B cell (primary cell): ENCODE measurements at regions not wholly inside any gene's neighbourhood (a gene's known extent, or its start where the extent isn't known, plus 50 kb on each side); places are given as distances from the start of the nearest gene placed in this dataset.

Experiments
- ATAC-seq: fragments of 200-7000 bp; cut with Tn5 transposase; one replicate; pipeline ENCODE4 v1.10.0; 2021; ENCODE audit warnings: low read depth, mild to moderate bottlenecking, moderate number of reproducible peaks, moderate library complexity
- CTCF ChIA-PET: fragments of 350-600 bp; sonication (Branson Sonifier 250); formaldehyde crosslinking; loops from one replicate; lab custom pipeline; 2021; ENCODE audit warnings: antibody characterized with exemption, inconsistent platforms; lab: Charles Lee
- POLR2A ChIA-PET: fragments of 350-600 bp; sonication (Branson Sonifier 250); formaldehyde crosslinking; loops from one replicate; lab custom pipeline; 2021; ENCODE audit warnings: antibody characterized with exemption; lab: Charles Lee
- DNase-seq: peaks from one replicate; pipeline ENCODE4 v3.0.0; 2013
- H2AFZ ChIP-seq: 2 replicates; pipeline ENCODE4 v1.6.1; 2012; ENCODE audit warnings: mild to moderate bottlenecking, low read depth, low read length; ENCODE audit not compliant: insufficient read depth, poor library complexity, severe bottlenecking
- H3K27ac ChIP-seq, 2 donors: 1 replicate in 1 of 2; 2 replicates in 1 of 2; pipeline ENCODE4 v1.5.1; 2012 to 2013; ENCODE audit warnings: low read length in 2 of 2, mild to moderate bottlenecking in 2 of 2, moderate library complexity in 1 of 2
- H3K27me3 ChIP-seq, 4 experiments: fragments of 200-600 bp in 1 of 4; sonication (generic) in 1 of 4; replicated peaks in 1 of 4; 1 replicate in 2 of 4; 2 replicates in 2 of 4; pipeline versions ENCODE4 v1.6.1 to v1.7.0; 2013 to 2016; ENCODE audit warnings: low read length in 3 of 4, mild to moderate bottlenecking in 2 of 4, mixed read lengths in 1 of 4, moderate library complexity in 1 of 4; ENCODE audit not compliant: insufficient read depth in 4 of 4, control insufficient read depth in 3 of 4; ENCODE audit errors: control extremely low read depth in 1 of 4
- H3K36me3 ChIP-seq, 2 experiments: replicated peaks in 1 of 2; 1 replicate in 1 of 2; 2 replicates in 1 of 2; pipeline versions ENCODE4 v1.6.1 to v1.7.1; 2013; ENCODE audit warnings: low read length in 1 of 2; ENCODE audit not compliant: insufficient read depth in 2 of 2, control insufficient read depth in 1 of 2; ENCODE audit errors: control extremely low read depth in 1 of 2, extremely low read depth in 1 of 2
- H3K4me1 ChIP-seq, 2 donors: fragments of 200-600 bp in 1 of 2; sonication (generic) in 1 of 2; 1 replicate in 1 of 2; 2 replicates in 1 of 2; pipeline versions ENCODE4 v1.5.1 to v1.6.1; 2013 to 2017; ENCODE audit warnings: low read length in 2 of 2; ENCODE audit not compliant: control insufficient read depth in 2 of 2, insufficient read depth in 2 of 2
- H3K4me2 ChIP-seq: replicated peaks from 2 replicates; pipeline ENCODE3; 2012; ENCODE audit warnings: mild to moderate bottlenecking, low read depth, low read length; ENCODE audit not compliant: poor library complexity, severe bottlenecking
- H3K4me3 ChIP-seq, 5 experiments: fragments of 200-600 bp in 1 of 5; sonication (generic) in 1 of 5; 1 replicate in 3 of 5; 2 replicates in 2 of 5; pipeline versions ENCODE4 v1.5.1 to v1.7.0; 2011 to 2016; ENCODE audit warnings: low read length in 4 of 5, mild to moderate bottlenecking in 4 of 5, low read depth in 2 of 5, control low read depth in 1 of 5, moderate library complexity in 1 of 5; ENCODE audit not compliant: insufficient read depth in 1 of 5; ENCODE audit errors: control extremely low read depth in 1 of 5, extremely low read depth in 1 of 5
- H3K79me2 ChIP-seq: fragments of 200-600 bp; sonication (generic); one replicate; pipeline ENCODE4 v1.6.0; 2016; ENCODE audit warnings: low read length; ENCODE audit not compliant: control insufficient read depth, insufficient read depth
- H3K9ac ChIP-seq: fragments of 200-600 bp; sonication (generic); 2 replicates; pipeline ENCODE4 v1.6.1; 2017; ENCODE audit warnings: mild to moderate bottlenecking, low read length, moderate library complexity
- H3K9me3 ChIP-seq, 3 donors: one replicate each; pipeline versions ENCODE4 v1.6.1 to v1.7.1; 2013; ENCODE audit warnings: low read length in 2 of 3; ENCODE audit not compliant: control insufficient read depth in 2 of 3, insufficient read depth in 1 of 3; ENCODE audit errors: control extremely low read depth in 1 of 3
- H4K20me1 ChIP-seq: 2 replicates; pipeline ENCODE4 v1.6.0; 2012; ENCODE audit warnings: mild to moderate bottlenecking, low read length; ENCODE audit not compliant: insufficient read depth, control insufficient read depth, poor library complexity, severe bottlenecking
- H3K27ac Mint-ChIP-seq: one replicate; pipeline ENCODE4 v1.8.0; 2021; ENCODE audit warnings: mixed read lengths
- H3K27me3 Mint-ChIP-seq: one replicate; pipeline ENCODE4 v1.8.0; 2021; ENCODE audit warnings: mixed read lengths
- H3K4me1 Mint-ChIP-seq: one replicate; pipeline ENCODE4 v1.8.0; 2021; ENCODE audit warnings: mixed read lengths
- H3K4me3 Mint-ChIP-seq: one replicate; pipeline ENCODE4 v1.8.0; 2021; ENCODE audit warnings: mixed read lengths
- H3K9me3 Mint-ChIP-seq: one replicate; pipeline ENCODE4 v1.8.0; 2022; ENCODE audit warnings: mixed read lengths; ENCODE audit not compliant: insufficient read depth
- CTCF ChIP-seq: fragments of 200-600 bp; IDR thresholded peaks from one replicate; pipeline ENCODE4 v1.8.0; 2022; ENCODE audit warnings: antibody characterized with exemption, mild to moderate bottlenecking
- EZH2 ChIP-seq: IDR thresholded peaks from 2 replicates; pipeline ENCODE4 v1.6.1; 2012; ENCODE audit warnings: borderline replicate concordance, low read depth, mild to moderate bottlenecking, moderate library complexity, low read length; ENCODE audit not compliant: insufficient read depth, poor library complexity, severe bottlenecking
- WGBS: methylation state at CpG from one replicate; pipeline ENCODE4 v1.1.5; 2013; ENCODE audit warnings: missing lambda C conversion rate; ENCODE audit not compliant: insufficient coverage; 5-methylcytosine and 5-hydroxymethylcytosine counted together
- intact Hi-C: fragments of 100-400 bp; cut with micrococcal nuclease; formaldehyde crosslinking; loops from one replicate; pipeline ENCODE4 v1.10.0; 2022

- H3K9me3 Mint-ChIP-seq = peaks cover 4% of the 10 kb centered on the region
- Histone ChIP-seq H3K4me1 (no peaks in the 10 kb centered on the region), H3K9ac (no peak overlapping the region), H4K20me1 (no peaks in the 10 kb centered on the region), H3K36me3 (no peaks in the 10 kb centered on the region), H3K27me3 (no peaks in the 10 kb centered on the region), H3K4me3 (no peak overlapping the region), H3K27ac (no peak overlapping the region), H2AFZ (no peak overlapping the region), H3K4me2 (no peak overlapping the region), H3K79me2 (no peaks in the 10 kb centered on the region), H3K9me3 (no peaks in the 10 kb centered on the region)
- DNase-seq (no peak), ATAC-seq (no peak)
- POLR2A ChIA-PET = no interaction called here
- intact Hi-C loops = no loop called here
- H3K4me1 Mint-ChIP-seq = no peaks in the 10 kb centered on the region
- no peaks in the 10 kb centered on the region for H3K27me3 Mint-ChIP-seq
- no peak overlapping the region for H3K4me3 Mint-ChIP-seq
- 100% methylated on average over 1 of the region's 5 CpGs for WGBS
- TF ChIP-seq CTCF (no peak), EZH2 (no peak)
- CTCF ChIA-PET = no interaction called here
- H3K27ac Mint-ChIP-seq = no peak overlapping the region
Observed at GRCh38 chr4:32147446-32148085, 1427.4 kb downstream of the PCDH7 start.

- POLR2A ChIA-PET = no interaction called here
- no peaks in the 10 kb centered on the region for H3K27me3 ChIP-seq
- DNase-seq (no peak), ATAC-seq (no peak)
- no peak overlapping the region for H3K4me3 ChIP-seq
- no peak overlapping the region for H2AFZ ChIP-seq
- H3K4me2 ChIP-seq = no peak overlapping the region
- H3K36me3 ChIP-seq = no peaks in the 10 kb centered on the region
- H3K4me1 ChIP-seq = no peaks in the 10 kb centered on the region
- WGBS = no CpG with 5 or more reads among the region's 2 CpGs
- Mint-ChIP-seq H3K4me3 (no peak overlapping the region), H3K27me3 (no peaks in the 10 kb centered on the region), H3K9me3 (peaks cover 4% of the 10 kb centered on the region), H3K4me1 (no peaks in the 10 kb centered on the region), H3K27ac (no peak overlapping the region)
- CTCF ChIA-PET = no interaction called here
- H3K9ac ChIP-seq = no peak overlapping the region
- no peaks in the 10 kb centered on the region for H3K79me2 ChIP-seq
- intact Hi-C loops = no loop called here
- TF ChIP-seq CTCF (no peak), EZH2 (no peak)
- no peaks in the 10 kb centered on the region for H3K9me3 ChIP-seq
- no peak overlapping the region for H3K27ac ChIP-seq
- no peaks in the 10 kb centered on the region for H4K20me1 ChIP-seq
Observed at GRCh38 chr4:32148111-32148666, 1428.0 kb downstream of the PCDH7 start.
